GM21619 (cell line): ENCODE measurements at regions not wholly inside any gene's neighbourhood (a gene's known extent, or its start where the extent isn't known, plus 50 kb on each side); places are given as distances from the start of the nearest gene placed in this dataset.

Source experiments
- ATAC-seq: cut with Tn5 transposase; IDR thresholded peaks from one replicate; pipeline ENCODE4 v1.9.1; 2021; ENCODE audit not compliant: unreplicated experiment

DNA sequence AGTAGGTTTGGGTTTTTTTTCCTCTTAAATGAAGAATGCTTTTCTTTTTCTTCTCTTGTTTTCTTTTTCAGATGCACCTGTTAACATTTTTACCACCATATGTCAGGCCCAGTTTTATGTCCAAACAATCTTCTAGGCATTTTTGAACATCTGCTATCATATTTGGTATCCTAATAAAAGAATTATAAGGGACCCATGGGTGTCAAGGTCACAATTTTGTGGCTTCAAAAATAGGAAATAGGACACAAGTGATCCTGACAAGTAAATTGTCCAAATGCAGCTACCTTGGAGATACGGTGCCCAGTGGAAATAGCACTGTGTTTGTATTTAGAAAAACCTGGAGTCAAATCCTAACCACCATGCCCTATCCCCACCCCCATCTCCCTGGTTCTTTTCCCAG, 270.3 kb downstream of the MZT1 start:
- no peak for ATAC-seq

DNA sequence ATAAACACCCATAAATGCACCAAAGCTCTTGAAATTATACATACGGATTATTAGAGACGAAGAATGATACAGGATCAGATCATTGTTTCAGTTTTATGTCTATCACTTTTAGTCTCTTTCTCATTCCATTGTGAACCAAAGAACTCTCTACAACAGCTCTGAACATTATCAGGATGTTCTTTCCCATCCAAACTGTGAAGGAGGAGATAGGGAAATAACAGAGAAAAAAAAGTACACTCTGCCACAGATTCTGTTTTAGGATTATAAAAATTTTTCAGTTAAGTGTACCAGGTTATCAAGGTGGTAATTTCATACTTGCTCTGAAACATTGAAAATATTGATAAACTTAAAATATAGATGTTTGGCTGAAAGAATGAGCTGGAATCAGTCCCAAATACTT, 270.9 kb downstream of the MZT1 start:
- ATAC-seq: no peak

DNA sequence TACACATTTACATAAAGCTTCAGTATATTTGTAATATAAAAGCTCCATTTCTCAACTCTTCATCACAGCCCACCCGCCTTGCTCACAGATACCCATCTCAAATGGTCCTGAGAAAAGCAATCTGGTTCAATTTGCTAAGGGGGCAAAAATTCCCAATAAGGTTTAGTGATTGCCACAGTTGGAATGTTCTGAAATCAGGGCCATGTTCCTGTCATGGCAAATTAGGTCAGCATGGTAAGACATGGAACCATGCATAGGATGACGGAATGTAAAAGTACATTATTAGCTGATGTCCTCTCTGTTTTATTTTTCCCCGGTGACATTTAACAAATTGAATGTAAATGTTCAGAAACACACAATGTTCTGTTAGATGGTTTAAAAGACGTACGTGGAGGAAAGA, 274.3 kb downstream of the MZT1 start:
- ATAC-seq: no peak

DNA sequence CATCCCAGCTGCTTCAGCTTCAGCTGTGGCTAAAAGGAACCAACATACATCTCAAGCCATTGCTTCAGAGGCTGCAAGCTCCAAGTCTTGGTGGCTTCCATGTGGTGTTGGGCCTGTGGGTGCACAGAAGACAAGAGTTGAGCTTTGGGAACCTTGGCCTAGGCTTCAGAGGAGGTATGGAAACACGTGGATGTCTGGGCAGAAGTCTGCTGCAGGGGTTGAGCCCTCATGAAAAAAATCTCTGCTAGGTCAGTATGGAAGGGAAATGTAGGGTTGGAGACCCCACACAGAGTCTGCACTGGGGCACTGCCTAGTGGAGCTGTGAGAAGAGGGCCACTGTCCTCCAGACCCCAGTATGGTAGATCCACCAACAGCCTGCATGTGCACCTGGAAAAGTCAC, 279.3 kb downstream of the MZT1 start:
- ATAC-seq: no peak

GRCh38 chr13:72444999-72445398, 282.4 kb downstream of the MZT1 start:
- ATAC-seq: no peak

DNA sequence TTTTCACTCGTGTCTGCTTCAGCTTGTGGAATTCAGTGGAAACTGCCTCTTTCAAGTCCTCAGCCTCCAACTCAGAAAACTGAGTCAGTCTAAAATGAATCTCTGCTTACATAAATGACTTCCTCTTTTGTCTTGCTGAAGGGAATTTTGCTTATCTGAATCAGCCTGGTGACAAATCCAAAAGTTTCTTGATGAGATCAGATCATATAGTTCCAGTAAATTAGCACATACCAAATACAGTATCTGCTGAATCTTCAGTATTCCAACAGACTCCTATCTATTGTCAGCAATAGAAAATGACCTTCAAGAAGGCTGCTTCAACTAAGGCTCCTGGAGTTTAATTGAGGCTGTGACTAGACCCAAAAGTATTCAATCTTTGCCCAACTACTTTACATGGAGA, 290.0 kb downstream of the MZT1 start:
- no peak for ATAC-seq

DNA sequence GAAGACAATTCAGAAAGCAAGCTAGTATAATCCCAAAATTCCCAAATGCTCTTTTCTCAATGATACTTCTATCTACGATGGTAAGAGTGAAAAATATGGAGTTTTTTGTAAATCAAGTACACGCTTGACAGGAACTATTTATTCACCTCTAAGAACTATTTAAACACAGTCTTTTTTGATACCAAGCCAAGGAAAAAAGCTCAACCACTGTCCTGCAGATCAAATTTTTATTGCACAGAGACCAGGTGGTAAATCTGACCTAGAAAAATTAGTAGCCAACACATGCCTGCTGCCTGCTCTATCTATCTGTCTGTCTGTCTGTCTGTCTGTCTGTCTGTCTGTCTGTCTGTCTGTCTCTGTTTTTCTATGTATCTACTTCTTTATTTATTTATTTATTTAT, 292.2 kb downstream of the MZT1 start:
- no peak for ATAC-seq

DNA sequence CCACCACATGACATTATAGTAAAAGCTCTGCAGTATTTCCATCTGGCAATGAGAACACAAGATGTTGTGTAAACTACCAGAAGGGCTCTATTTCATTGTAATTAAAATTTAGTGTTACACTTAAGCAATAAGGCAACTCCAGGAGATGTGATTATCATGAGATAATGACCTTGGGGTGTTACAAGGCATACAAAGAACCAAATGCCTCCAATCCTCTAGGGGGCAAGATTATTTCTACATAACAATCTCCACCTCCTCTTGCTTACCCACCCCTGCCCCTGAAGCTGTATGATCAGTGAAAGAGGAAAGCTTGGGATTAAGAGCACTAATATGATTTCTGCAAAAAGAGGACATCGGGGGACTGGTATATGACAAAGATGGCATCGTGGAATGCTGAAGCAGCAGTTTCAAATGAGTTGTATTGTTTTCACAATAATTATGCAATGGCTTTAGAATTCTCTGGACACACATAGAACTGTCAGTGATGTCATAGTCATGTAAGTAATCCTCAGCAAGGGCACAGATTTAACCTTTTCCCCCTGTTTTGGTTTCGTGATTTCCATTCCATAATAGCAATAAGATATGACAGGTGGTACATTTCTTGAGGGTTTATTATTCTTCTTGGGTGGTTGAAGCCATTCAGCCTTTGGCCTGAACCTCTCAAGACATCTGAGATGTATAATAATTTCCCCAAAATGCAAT, 295.3 kb downstream of the MZT1 start:
- ATAC-seq: no peak

DNA sequence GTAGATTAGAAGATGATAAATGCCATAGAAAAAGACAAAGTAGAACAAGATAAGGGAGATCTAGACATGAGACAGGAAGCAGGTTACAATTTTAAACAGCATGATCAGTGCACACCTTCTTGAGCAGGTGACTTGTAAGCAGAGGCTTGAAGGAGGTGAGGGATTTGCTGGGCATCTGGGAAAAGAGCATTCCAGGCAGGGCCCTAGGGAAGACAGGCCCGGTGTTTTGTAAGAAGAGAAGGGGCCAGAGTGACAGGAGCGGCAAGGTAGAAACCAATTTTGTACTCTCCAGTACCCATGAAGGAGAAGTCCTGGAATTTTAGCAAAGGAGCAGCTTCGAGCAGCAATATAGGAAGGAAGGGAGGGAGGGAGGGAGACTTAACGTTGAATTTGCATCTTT, 296.5 kb downstream of the MZT1 start:
- ATAC-seq: no peak

DNA sequence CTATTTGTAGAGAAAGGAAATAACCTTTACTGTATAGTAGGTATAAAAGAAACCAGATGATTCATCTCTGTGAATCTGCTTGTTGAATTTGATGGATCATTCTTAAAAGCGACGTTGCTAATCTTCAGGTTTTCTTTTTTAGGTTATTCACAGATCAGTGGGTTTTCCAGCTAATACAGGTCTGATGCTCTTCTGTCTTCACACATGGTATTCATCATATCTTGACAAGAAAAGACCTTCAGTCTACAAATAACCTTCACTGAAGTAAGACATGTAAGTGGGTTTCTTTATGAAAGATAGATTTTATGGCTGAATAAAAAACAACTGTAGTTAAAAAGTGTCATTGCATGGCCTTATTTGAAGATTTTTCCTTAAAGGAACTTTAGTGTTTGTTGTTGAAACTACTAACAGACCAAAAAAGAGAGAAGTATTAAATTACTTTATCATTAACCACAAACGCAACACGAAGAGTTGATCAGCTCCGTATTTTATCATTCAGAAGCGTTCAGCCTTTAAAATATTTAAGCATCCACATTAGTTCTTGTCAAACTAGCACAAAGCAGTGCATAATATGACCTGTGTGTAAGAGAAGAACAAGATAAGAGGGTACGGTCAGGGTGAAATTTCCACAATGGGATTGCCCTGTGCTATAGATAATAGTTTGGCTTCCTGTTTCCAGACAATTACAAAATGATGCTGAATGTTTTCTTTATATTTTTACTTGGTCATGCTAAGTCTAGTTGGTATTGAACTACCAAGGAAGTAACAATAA, 299.5 kb downstream of the MZT1 start:
- ATAC-seq: no peak

GRCh38 chr13:72424059-72424458, 303.4 kb downstream of the MZT1 start:
- no peak for ATAC-seq

DNA sequence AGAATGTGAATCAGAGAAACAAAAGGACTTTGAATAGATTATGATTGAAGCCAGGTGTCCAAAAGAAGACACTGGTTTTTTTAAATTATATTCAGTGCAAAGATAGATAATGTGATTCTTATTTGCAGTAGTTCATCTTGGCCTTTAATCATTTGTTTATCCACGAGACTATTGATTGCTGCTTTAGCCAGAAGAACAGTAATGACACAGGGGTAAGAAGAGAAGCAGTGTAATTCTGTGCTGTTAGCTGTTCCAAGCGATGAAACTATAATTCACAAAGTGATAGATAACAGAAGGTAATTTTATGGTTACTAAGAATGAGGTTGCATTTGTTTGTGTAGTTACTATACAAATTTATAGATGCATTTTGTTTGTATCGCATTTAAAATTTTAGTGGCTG, 311.6 kb downstream of the MZT1 start:
- ATAC-seq: no peak

DNA sequence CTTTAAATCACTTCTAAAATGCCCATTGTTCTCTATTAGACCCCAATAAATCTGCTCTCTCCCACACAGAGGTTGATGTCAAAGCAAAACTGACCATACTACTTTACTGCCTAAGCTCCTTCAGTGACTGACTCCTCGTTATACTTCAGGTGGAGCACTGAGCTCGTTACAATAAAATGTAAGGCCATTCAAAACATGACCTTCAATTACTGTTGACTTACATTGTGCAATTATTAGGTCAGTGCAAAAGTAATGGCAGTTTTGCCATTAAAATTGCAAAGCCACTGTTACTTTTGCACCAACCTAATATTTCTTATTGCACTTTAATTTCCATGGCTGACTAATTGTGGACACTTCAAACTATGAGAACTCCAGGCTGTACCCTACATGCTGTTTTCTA, 314.9 kb downstream of the MZT1 start:
- ATAC-seq: no peak

DNA sequence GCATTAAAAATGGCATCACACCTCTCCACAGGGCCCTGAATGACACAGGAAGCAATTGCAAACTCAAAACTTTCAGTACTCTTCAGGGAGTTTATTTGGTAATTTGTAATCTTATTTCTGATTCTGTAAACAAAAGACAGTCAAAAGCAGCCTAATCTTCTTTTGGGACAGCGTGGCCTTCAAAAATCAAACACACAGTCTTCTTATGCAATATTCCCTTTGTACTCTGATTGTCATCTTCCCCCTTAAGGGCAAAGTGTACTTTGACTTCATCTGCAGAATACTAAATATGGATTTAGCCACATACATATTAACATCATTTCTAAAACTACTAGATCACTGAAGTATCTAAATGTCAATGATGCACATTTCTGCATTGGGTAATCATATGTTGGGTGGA, 322.0 kb downstream of the MZT1 start:
- no peak for ATAC-seq

GRCh38 chr13:72403396-72404010, 323.9 kb downstream of the MZT1 start:
- ATAC-seq: no peak

DNA sequence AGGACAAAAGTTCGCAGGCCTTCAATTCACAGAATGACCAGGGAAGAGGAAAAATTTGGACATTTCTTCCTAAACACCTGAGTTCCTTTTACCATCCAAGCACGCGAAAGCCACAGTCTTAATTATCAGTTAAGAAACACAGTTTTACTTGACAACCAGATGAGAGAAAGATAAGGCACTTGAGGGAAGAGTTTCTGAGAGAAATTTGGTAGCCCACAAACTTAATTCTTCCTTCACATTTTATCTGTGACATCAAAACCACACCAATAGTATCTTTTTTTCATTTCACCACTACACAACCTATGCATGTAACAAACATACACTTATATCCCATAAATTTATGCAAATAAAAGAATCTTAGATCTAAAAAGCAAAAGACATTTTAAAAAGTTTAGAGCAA, 326.6 kb downstream of the MZT1 start:
- ATAC-seq: no peak

- ATAC-seq: no peak
Observed at GRCh38 chr13:72399351-72399750, 328.1 kb downstream of the MZT1 start.

DNA sequence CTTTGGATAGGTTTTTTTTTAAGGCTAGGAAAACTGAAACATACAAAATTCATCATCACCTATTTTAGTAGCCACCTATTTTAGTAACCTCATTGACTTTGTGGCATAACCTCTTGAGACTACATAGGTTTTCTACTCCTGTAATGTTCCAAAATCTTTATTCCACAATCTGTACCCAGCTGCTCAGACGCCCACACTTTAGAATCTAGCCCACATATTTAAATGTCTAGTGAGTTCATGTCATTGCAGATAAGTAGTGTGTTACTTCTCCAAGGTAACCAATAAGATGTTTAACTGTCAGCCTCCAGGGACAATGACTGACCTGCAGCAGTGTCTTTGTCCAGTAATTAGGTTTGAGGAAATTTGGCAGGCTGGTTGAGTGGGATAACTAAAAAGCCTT, 330.2 kb downstream of the MZT1 start:
- ATAC-seq: no peak

GRCh38 chr13:72390909-72391308, 336.5 kb downstream of the MZT1 start:
- no peak for ATAC-seq

DNA sequence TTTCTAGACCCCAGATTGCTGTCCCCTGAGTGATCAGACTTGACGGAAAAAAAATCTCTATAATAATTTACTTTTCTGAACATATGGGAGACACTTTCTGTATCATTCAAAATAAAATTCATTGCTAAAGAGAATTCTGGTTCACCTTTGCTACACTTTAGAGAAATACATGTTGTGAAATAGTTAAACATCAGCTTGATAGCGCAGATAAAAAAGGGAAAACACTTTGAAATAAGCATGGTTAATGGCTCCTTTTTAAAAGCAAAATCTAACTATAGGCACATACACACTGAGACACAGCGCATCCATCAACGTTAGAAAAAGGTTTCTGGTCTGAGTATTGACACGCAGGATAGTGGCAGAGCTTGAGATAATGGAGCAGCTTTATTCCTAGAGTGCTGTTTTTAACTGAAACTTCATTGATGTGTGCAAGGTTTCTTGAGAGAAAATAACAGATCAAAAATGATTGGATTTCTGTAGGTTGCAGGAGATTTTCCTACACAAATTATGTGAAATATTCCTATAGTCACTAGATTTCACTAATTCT, 341.2 kb downstream of the MZT1 start:
- ATAC-seq: no peak

GRCh38 chr13:72384879-72385278, 342.6 kb downstream of the MZT1 start:
- no peak for ATAC-seq

DNA sequence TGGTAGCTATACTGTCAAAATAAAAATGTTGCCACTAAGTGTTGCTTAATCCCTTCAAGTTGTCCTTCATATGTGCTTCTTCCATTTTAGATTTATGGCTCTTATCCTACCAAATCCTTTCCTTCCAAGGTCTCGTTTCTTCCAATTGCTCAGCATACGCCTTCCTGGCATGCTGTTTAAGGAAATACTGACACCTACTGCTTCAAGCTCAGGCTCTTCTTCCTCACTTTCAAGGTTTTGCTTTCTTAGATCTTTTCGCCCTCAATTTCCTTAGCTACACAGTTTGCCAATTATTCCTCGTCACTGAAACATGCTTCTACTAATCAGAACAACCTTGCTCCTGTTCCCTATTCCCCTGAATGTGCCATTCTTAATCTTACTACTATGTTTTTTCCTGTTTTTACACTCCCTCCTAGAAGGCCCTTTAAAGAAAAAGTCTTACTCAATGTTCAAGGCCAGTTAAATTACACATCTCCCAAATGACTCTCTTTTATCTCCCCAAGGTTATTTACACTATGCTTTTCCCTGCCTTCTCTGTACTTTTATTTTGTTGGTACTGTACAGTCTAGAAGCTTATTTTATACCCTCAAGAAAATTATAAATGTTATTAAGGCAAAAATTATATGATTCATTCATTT, 343.1 kb downstream of the MZT1 start:
- ATAC-seq: no peak
